ENCODE measurements at regions not wholly inside any gene's neighbourhood (a gene's known extent, or its start where the extent isn't known, plus 50 kb on each side); places are given as distances from the start of the nearest gene placed in this dataset.
"Not testable (repeated sequence)": the region's sequence is repeated elsewhere in the genome, so short reads cannot be mapped to it uniquely, and the experiment has no call there.

GRCh38 chr1:221583465-221583864 is 158.4 kb downstream of the DUSP10 start:
- TF ChIP-seq TAF1 (IDR thresholded peaks at IDR 0.05; ENCODE audit: borderline replicate concordance, low read depth, low read length) (no peak), POLR2AphosphoS5 (IDR thresholded peaks at IDR 0.05; ENCODE audit: low read depth, low read length) (no peak), POLR2A (IDR thresholded peaks at IDR 0.05; ENCODE audit: low read depth, low read length) (no peak)
- DNase-seq (ENCODE audit: insufficient read length) (no peak), FAIRE-seq (no peak)

GRCh38 chr1:221587013-221587412 is 154.9 kb downstream of the DUSP10 start:
- not testable (repeated sequence) for FAIRE-seq; DNase-seq (ENCODE audit: insufficient read length)

- FAIRE-seq; DNase-seq (ENCODE audit: insufficient read length): not testable (repeated sequence)
Observed at GRCh38 chr1:221591250-221591649, 150.6 kb downstream of the DUSP10 start.

GRCh38 chr1:221594576-221594975 is 147.3 kb downstream of the DUSP10 start:
- TF ChIP-seq TAF1 (IDR thresholded peaks at IDR 0.05; ENCODE audit: borderline replicate concordance, low read depth, low read length) (no peak), POLR2A (IDR thresholded peaks at IDR 0.05; ENCODE audit: low read depth, low read length) (no peak), POLR2AphosphoS5 (IDR thresholded peaks at IDR 0.05; ENCODE audit: low read depth, low read length) (no peak)
- FAIRE-seq: no peak
- no peak for DNase-seq (ENCODE audit: insufficient read length)

- DNase-seq (ENCODE audit: insufficient read length) (no peak), FAIRE-seq (no peak)
- TF ChIP-seq POLR2A (IDR thresholded peaks at IDR 0.05; ENCODE audit: low read depth, low read length) (no peak), TAF1 (IDR thresholded peaks at IDR 0.05; ENCODE audit: borderline replicate concordance, low read depth, low read length) (no peak), POLR2AphosphoS5 (IDR thresholded peaks at IDR 0.05; ENCODE audit: low read depth, low read length) (no peak)
Observed at GRCh38 chr1:221598122-221598521, 143.8 kb downstream of the DUSP10 start.

- no peak for TF ChIP-seq TAF1 (IDR thresholded peaks at IDR 0.05; ENCODE audit: borderline replicate concordance, low read depth, low read length)
- TF ChIP-seq POLR2AphosphoS5 (IDR thresholded peaks at IDR 0.05; ENCODE audit: low read depth, low read length): no peak
- TF ChIP-seq POLR2A (IDR thresholded peaks at IDR 0.05; ENCODE audit: low read depth, low read length): no peak
- no peak for FAIRE-seq
- DNase-seq (ENCODE audit: insufficient read length): no peak
Observed at GRCh38 chr1:221601166-221601565, 140.7 kb downstream of the DUSP10 start.

GRCh38 chr1:221602830-221603229 is 139.1 kb downstream of the DUSP10 start:
- DNase-seq (ENCODE audit: insufficient read length) (no peak), FAIRE-seq (no peak)
- TF ChIP-seq POLR2A (IDR thresholded peaks at IDR 0.05; ENCODE audit: low read depth, low read length) (no peak), TAF1 (IDR thresholded peaks at IDR 0.05; ENCODE audit: borderline replicate concordance, low read depth, low read length) (no peak), POLR2AphosphoS5 (IDR thresholded peaks at IDR 0.05; ENCODE audit: low read depth, low read length) (no peak)

- not testable (repeated sequence) for FAIRE-seq
Observed at GRCh38 chr1:221604390-221604789, 137.5 kb downstream of the DUSP10 start.

GRCh38 chr1:221604948-221605347 is 136.9 kb downstream of the DUSP10 start:
- no peak for TF ChIP-seq POLR2A (IDR thresholded peaks at IDR 0.05; ENCODE audit: low read depth, low read length)
- no peak for FAIRE-seq
- no peak for DNase-seq (ENCODE audit: insufficient read length)

More at GRCh38 chr1:221604390-221604789, 137.5 kb downstream of the DUSP10 start:
- DNase-seq (ENCODE audit: insufficient read length): not testable (repeated sequence)

GRCh38 chr1:221605569-221605968 is 136.3 kb downstream of the DUSP10 start:
- DNase-seq (ENCODE audit: insufficient read length) (no peak), FAIRE-seq (no peak)
- TF ChIP-seq POLR2AphosphoS5 (IDR thresholded peaks at IDR 0.05; ENCODE audit: low read depth, low read length): no peak
- no peak for TF ChIP-seq POLR2A (IDR thresholded peaks at IDR 0.05; ENCODE audit: low read depth, low read length)
- no peak for TF ChIP-seq TAF1 (IDR thresholded peaks at IDR 0.05; ENCODE audit: borderline replicate concordance, low read depth, low read length)

GRCh38 chr1:221606256-221606655 is 135.6 kb downstream of the DUSP10 start:
- TF ChIP-seq TAF1 (IDR thresholded peaks at IDR 0.05; ENCODE audit: borderline replicate concordance, low read depth, low read length): no peak
- TF ChIP-seq POLR2AphosphoS5 (IDR thresholded peaks at IDR 0.05; ENCODE audit: low read depth, low read length): no peak
- no peak for TF ChIP-seq POLR2A (IDR thresholded peaks at IDR 0.05; ENCODE audit: low read depth, low read length)
- no peak for FAIRE-seq
- no peak for DNase-seq (ENCODE audit: insufficient read length)

GRCh38 chr1:221608835-221609320 is 133.0 kb downstream of the DUSP10 start:
- TF ChIP-seq TAF1 (IDR thresholded peaks at IDR 0.05; ENCODE audit: borderline replicate concordance, low read depth, low read length) (no peak), POLR2AphosphoS5 (IDR thresholded peaks at IDR 0.05; ENCODE audit: low read depth, low read length) (no peak), POLR2A (IDR thresholded peaks at IDR 0.05; ENCODE audit: low read depth, low read length) (no peak)
- DNase-seq (ENCODE audit: insufficient read length): no peak
- no peak for FAIRE-seq

GRCh38 chr1:221611656-221612046 is 130.2 kb downstream of the DUSP10 start:
- no peak for TF ChIP-seq POLR2A (IDR thresholded peaks at IDR 0.05; ENCODE audit: low read depth, low read length)
- no peak for TF ChIP-seq POLR2AphosphoS5 (IDR thresholded peaks at IDR 0.05; ENCODE audit: low read depth, low read length)
- no peak for TF ChIP-seq TAF1 (IDR thresholded peaks at IDR 0.05; ENCODE audit: borderline replicate concordance, low read depth, low read length)
- FAIRE-seq: no peak
- no peak for DNase-seq (ENCODE audit: insufficient read length)
